K562 (cell line): ENCODE measurements at regions not wholly inside any gene's neighbourhood (a gene's known extent, or its start where the extent isn't known, plus 50 kb on each side); places are given as distances from the start of the nearest gene placed in this dataset.

ENCODE experiments used
- ARHGAP35 ChIP-seq: fragments of 450-650 bp; IDR thresholded peaks from 2 replicates; pipeline ENCODE4 v1.6.1; 2018; ENCODE audit not compliant: partially characterized antibody
- FOS ChIP-seq: IDR thresholded peaks from 3 replicates; pipeline ENCODE4 v1.6.1; 2011; ENCODE audit not compliant: insufficient read length; ENCODE audit errors: extremely low read depth
- FOXM1 ChIP-seq, 2 experiments: fragments of 450-650 bp in 1 of 2; sonication (generic) in 1 of 2; formaldehyde crosslinking in 1 of 2; IDR thresholded peaks; 2 replicates each; pipeline versions ENCODE4 v1.6.1 to v1.9.0; 2017 to 2022; ENCODE audit warnings: low read depth in 2 of 2, mild to moderate bottlenecking in 2 of 2, missing genetic modification reagents in 1 of 2, moderate library complexity in 1 of 2
- POLR2A ChIP-seq: fragments of 450-650 bp; conservative IDR thresholded peaks from 2 replicates; pipeline ENCODE4 v1.6.1; 2016
- POLR2AphosphoS5 ChIP-seq: IDR thresholded peaks from 2 replicates; pipeline ENCODE4 v1.6.1; 2011; ENCODE audit warnings: mild to moderate bottlenecking, low read depth, low read length, moderate library complexity; ENCODE audit not compliant: control insufficient read depth, insufficient read depth
- SREBF2 ChIP-seq: sonication (generic); formaldehyde crosslinking; IDR thresholded peaks from 2 replicates; pipeline ENCODE4 v1.4.0; 2020; ENCODE audit warnings: mild to moderate bottlenecking, missing genetic modification reagents
- YY1 ChIP-seq, 3 experiments: IDR thresholded peaks; 2 replicates each; pipeline ENCODE4 v1.6.1; 2011; ENCODE audit warnings: low read length in 2 of 3, mild to moderate bottlenecking in 2 of 3, moderate library complexity in 2 of 3, borderline replicate concordance in 1 of 3, control low read depth in 1 of 3, low read depth in 1 of 3; ENCODE audit not compliant: insufficient read depth in 3 of 3, insufficient replicate concordance in 2 of 3, control insufficient read depth in 1 of 3, insufficient read length in 1 of 3; ENCODE audit errors: extremely low read depth in 1 of 3
- ZBTB2 ChIP-seq: fragments of 450-650 bp; IDR thresholded peaks from 2 replicates; pipeline ENCODE4 v1.6.1; 2016; ENCODE audit warnings: antibody characterized with exemption
- ZBTB8A ChIP-seq: fragments of 450-650 bp; IDR thresholded peaks from 2 replicates; pipeline ENCODE4 v1.6.1; 2018; ENCODE audit warnings: mild to moderate bottlenecking, moderate library complexity; ENCODE audit not compliant: partially characterized antibody
- ZKSCAN8 ChIP-seq: fragments of 200-800 bp; sonication (Bioruptor generic); IDR thresholded peaks from 2 replicates; pipeline ENCODE4 v1.6.1; 2016; ENCODE audit warnings: missing genetic modification characterization, missing compliant biosample characterization
- ZNF232 ChIP-seq: sonication (generic); formaldehyde crosslinking; IDR thresholded peaks from 2 replicates; pipeline ENCODE4 v1.8.0; 2022; ENCODE audit warnings: mild to moderate bottlenecking, missing genetic modification reagents
- TF ChIP-seq, protein P1 (sequence below), 2 experiments: fragments of 450-650 bp in 1 of 2; sonication (generic) in 1 of 2; formaldehyde crosslinking; conservative IDR thresholded peaks; 2 replicates each; pipeline versions ENCODE4 v1.4.0 to v1.8.1; 2020 to 2022; ENCODE audit warnings: mild to moderate bottlenecking in 1 of 2, missing genetic modification reagents in 1 of 2

- TF ChIP-seq YY1 (IDR thresholded peaks at IDR 0.05; ENCODE audit: borderline replicate concordance in 1 of 3, control insufficient read depth in 1 of 3, extremely low read depth in 1 of 3, insufficient read depth in 3 of 3, insufficient read length in 1 of 3, insufficient replicate concordance in 2 of 3, low read depth in 1 of 3, low read length in 2 of 3) (no peak), FOS (no peak), POLR2A (no peak), ZNF232 (CRISPR knock-in tag) (no peak), ARHGAP35 (no peak), ZBTB2 (no peak), POLR2AphosphoS5 (no peak), ZKSCAN8 (CRISPR knock-in tag) (no peak), ZBTB8A (no peak), SREBF2 (CRISPR knock-in tag) (no peak), FOXM1 (IDR thresholded peaks at IDR 0.05; ENCODE audit: low read depth) (no peak), FOXM1 (CRISPR knock-in tag; IDR thresholded peaks at IDR 0.05; ENCODE audit: low read depth) (no peak)
- TF ChIP-seq, protein P1, sequence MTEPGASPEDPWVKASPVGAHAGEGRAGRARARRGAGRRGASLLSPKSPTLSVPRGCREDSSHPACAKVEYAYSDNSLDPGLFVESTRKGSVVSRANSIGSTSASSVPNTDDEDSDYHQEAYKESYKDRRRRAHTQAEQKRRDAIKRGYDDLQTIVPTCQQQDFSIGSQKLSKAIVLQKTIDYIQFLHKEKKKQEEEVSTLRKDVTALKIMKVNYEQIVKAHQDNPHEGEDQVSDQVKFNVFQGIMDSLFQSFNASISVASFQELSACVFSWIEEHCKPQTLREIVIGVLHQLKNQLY (CRISPR knock-in tag; conservative IDR thresholded peaks at IDR 0.05), result no peak
Measured at GRCh38 chr3:102125994-102126368, 276.7 kb downstream of the NFKBIZ start.
